Upper lobe of right lung (tissue), 1 donor: ENCODE measurements at regions not wholly inside any gene's neighbourhood (a gene's known extent, or its start where the extent isn't known, plus 50 kb on each side); places are given as distances from the start of the nearest gene placed in this dataset.

Experiments
- ATAC-seq: fragments of 200-7000 bp; cut with Tn5 transposase; one replicate; pipeline ENCODE4 v1.9.1; 2020; ENCODE audit warnings: mild to moderate bottlenecking, moderate library complexity
- DNase-seq: peaks from one replicate; pipeline ENCODE4 v3.0.0-alpha.2; 2020
- H3K27ac ChIP-seq: fragments of 200-600 bp; one replicate; pipeline ENCODE4 v1.8.0; 2022
- H3K27me3 ChIP-seq: fragments of 200-600 bp; one replicate; pipeline ENCODE4 v1.8.0; 2022; ENCODE audit warnings: mild to moderate bottlenecking
- H3K36me3 ChIP-seq: fragments of 200-600 bp; one replicate; pipeline ENCODE4 v1.8.0; 2022
- H3K4me1 ChIP-seq: fragments of 200-600 bp; one replicate; pipeline ENCODE4 v1.8.0; 2022
- H3K4me3 ChIP-seq: fragments of 200-600 bp; one replicate; pipeline ENCODE4 v1.8.0; 2022; ENCODE audit warnings: mild to moderate bottlenecking
- H3K9me3 ChIP-seq: fragments of 200-600 bp; one replicate; pipeline ENCODE4 v1.8.0; 2022
- CTCF ChIP-seq: fragments of 200-600 bp; IDR thresholded peaks from one replicate; pipeline ENCODE4 v1.8.0; 2022; ENCODE audit warnings: antibody characterized with exemption
- intact Hi-C: fragments of 100-400 bp; cut with DNase I; formaldehyde crosslinking; loops from one replicate; pipeline ENCODE4 v1.11.0; 2022
- donor health status: DM: no; HTN: yes; CAD: no; lungs with severe emphysema.

GRCh38 chr9:21564175-21564574 is 82.1 kb upstream of the IFNE start:
- ATAC-seq (no peak), DNase-seq (no peak)
- Histone ChIP-seq H3K4me3 (no peak overlapping the region), H3K27ac (no peak overlapping the region), H3K36me3 (no peaks in the 10 kb centered on the region), H3K4me1 (peaks cover 3% of the 10 kb centered on the region), H3K9me3 (no peaks in the 10 kb centered on the region), H3K27me3 (peaks cover 41% of the 10 kb centered on the region)
- TF ChIP-seq CTCF = no peak
- intact Hi-C loops = no loop called here

- intact Hi-C loops = no loop called here
- no peak overlapping the region for H3K4me3 ChIP-seq
- no peak for TF ChIP-seq CTCF
- DNase-seq = no peak
- no peaks in the 10 kb centered on the region for H3K36me3 ChIP-seq
- no peaks in the 10 kb centered on the region for H3K9me3 ChIP-seq
- ATAC-seq = no peak
- no peak overlapping the region for H3K27ac ChIP-seq
- no peaks in the 10 kb centered on the region for H3K4me1 ChIP-seq
- H3K27me3 ChIP-seq = peaks cover 35% of the 10 kb centered on the region
These were observed 83.0 kb upstream of the IFNE start for GRCh38 chr9:21565155-21565554.

- Histone ChIP-seq H3K27me3 (peaks cover 37% of the 10 kb centered on the region), H3K9me3 (no peaks in the 10 kb centered on the region), H3K36me3 (no peaks in the 10 kb centered on the region), H3K27ac (no peak overlapping the region), H3K4me3 (no peak overlapping the region), H3K4me1 (no peaks in the 10 kb centered on the region)
- intact Hi-C loops = no loop called here
- ATAC-seq (no peak), DNase-seq (no peak)
- no peak for TF ChIP-seq CTCF
These were observed 85.8 kb upstream of the IFNE start for GRCh38 chr9:21567926-21568325.

- peaks cover 34% of the 10 kb centered on the region for H3K27me3 ChIP-seq
- H3K4me3 ChIP-seq = no peak overlapping the region
- intact Hi-C loops = no loop called here
- H3K27ac ChIP-seq = no peak overlapping the region
- DNase-seq = no peak
- no peak for ATAC-seq
- no peaks in the 10 kb centered on the region for H3K36me3 ChIP-seq
- no peaks in the 10 kb centered on the region for H3K9me3 ChIP-seq
- no peak for TF ChIP-seq CTCF
- H3K4me1 ChIP-seq = no peaks in the 10 kb centered on the region
These were observed 86.4 kb upstream of the IFNE start for GRCh38 chr9:21568484-21568883.

- no peaks in the 10 kb centered on the region for H3K36me3 ChIP-seq
- no peak for TF ChIP-seq CTCF
- intact Hi-C loops = no loop called here
- H3K27me3 ChIP-seq = peaks cover 34% of the 10 kb centered on the region
- H3K9me3 ChIP-seq = no peaks in the 10 kb centered on the region
- ATAC-seq = no peak
- DNase-seq = no peak
- no peak overlapping the region for H3K27ac ChIP-seq
- no peaks in the 10 kb centered on the region for H3K4me1 ChIP-seq
- H3K4me3 ChIP-seq = no peak overlapping the region
These were observed 87.6 kb upstream of the IFNE start for GRCh38 chr9:21569721-21570120.

GRCh38 chr9:21570643-21571275 is 88.6 kb upstream of the IFNE start:
- Histone ChIP-seq H3K4me3 (no peak overlapping the region), H3K27ac (no peak overlapping the region), H3K36me3 (no peaks in the 10 kb centered on the region), H3K9me3 (no peaks in the 10 kb centered on the region), H3K4me1 (no peaks in the 10 kb centered on the region), H3K27me3 (peaks cover 34% of the 10 kb centered on the region)
- TF ChIP-seq CTCF = no peak
- ATAC-seq (no peak), DNase-seq (no peak)
- intact Hi-C loops = no loop called here
